Neural progenitor cell (in vitro differentiated cells): ENCODE measurements at regions not wholly inside any gene's neighbourhood (a gene's known extent, or its start where the extent isn't known, plus 50 kb on each side); places are given as distances from the start of the nearest gene placed in this dataset.

ENCODE experiments used
- DNase-seq: peaks from one replicate; pipeline ENCODE4 v3.0.0-alpha.2; 2016; ENCODE audit warnings: low spot score
- H2AFZ ChIP-seq: fragments of 200-600 bp; sonication (generic); replicated peaks from 2 replicates; pipeline ENCODE4 v1.6.1; 2016; ENCODE audit warnings: antibody characterized with exemption
- H3F3A ChIP-seq: fragments of 200-600 bp; sonication (generic); 2 replicates; pipeline ENCODE4 v1.6.1; 2016; ENCODE audit warnings: antibody characterized with exemption, low read depth
- H3K27ac ChIP-seq: fragments of 200-600 bp; sonication (generic); 2 replicates; pipeline ENCODE4 v1.5.1; 2016; ENCODE audit warnings: mild to moderate bottlenecking
- H3K27me3 ChIP-seq: fragments of 200-600 bp; sonication (generic); 2 replicates; pipeline ENCODE4 v1.6.1; 2016; ENCODE audit warnings: mild to moderate bottlenecking, moderate library complexity
- H3K36me3 ChIP-seq: fragments of 200-600 bp; sonication (generic); 2 replicates; pipeline ENCODE4 v1.5.1; 2016
- H3K4me1 ChIP-seq: fragments of 200-600 bp; sonication (generic); 2 replicates; pipeline ENCODE4 v1.6.1; 2016; ENCODE audit warnings: mixed run types
- H3K4me2 ChIP-seq: fragments of 200-600 bp; sonication (generic); 2 replicates; pipeline ENCODE4 v1.6.1; 2016
- H3K4me3 ChIP-seq: fragments of 200-600 bp; sonication (generic); 2 replicates; pipeline ENCODE4 v1.5.1; 2016
- H3K79me2 ChIP-seq: fragments of 200-600 bp; sonication (generic); 2 replicates; pipeline ENCODE4 v1.6.1; 2016; ENCODE audit warnings: low read depth
- H3K9ac ChIP-seq: fragments of 200-600 bp; sonication (generic); 2 replicates; pipeline ENCODE4 v1.6.1; 2016
- H3K9me3 ChIP-seq: fragments of 200-600 bp; sonication (generic); 2 replicates; pipeline ENCODE4 v1.5.1; 2016; ENCODE audit warnings: low read depth
- H4K20me1 ChIP-seq: fragments of 200-600 bp; sonication (generic); 2 replicates; pipeline ENCODE4 v1.6.1; 2016; ENCODE audit warnings: low read depth
- H3K27ac Mint-ChIP-seq: 3 replicates; pipeline ENCODE4 v1.8.0; 2021; ENCODE audit warnings: mixed read lengths
- H3K27me3 Mint-ChIP-seq: 2 replicates; pipeline ENCODE4 v1.8.0; 2022; ENCODE audit warnings: low read depth, mild to moderate bottlenecking, inconsistent platforms, moderate library complexity, mixed read lengths; ENCODE audit not compliant: insufficient read depth
- H3K36me3 Mint-ChIP-seq: 3 replicates; pipeline ENCODE4 v1.8.0; 2021; ENCODE audit warnings: mixed read lengths
- H3K4me1 Mint-ChIP-seq: 3 replicates; pipeline ENCODE4 v1.8.0; 2021; ENCODE audit warnings: mixed read lengths
- H3K4me3 Mint-ChIP-seq: 3 replicates; pipeline ENCODE4 v1.8.0; 2021; ENCODE audit warnings: mild to moderate bottlenecking, moderate library complexity, mixed read lengths
- H3K9me3 Mint-ChIP-seq: 3 replicates; pipeline ENCODE4 v1.8.0; 2020; ENCODE audit warnings: mixed read lengths
- EZH2 ChIP-seq: fragments of 200-600 bp; sonication (generic); IDR thresholded peaks from 2 replicates; pipeline ENCODE4 v1.6.1; 2017; ENCODE audit warnings: antibody characterized with exemption, mild to moderate bottlenecking, moderate library complexity
- EZH2phosphoT487 ChIP-seq: fragments of 200-600 bp; sonication (generic); IDR thresholded peaks from 2 replicates; pipeline ENCODE4 v1.6.1; 2017; ENCODE audit warnings: antibody characterized with exemption
- TF ChIP-seq, protein P1 (sequence below): fragments of 200-600 bp; sonication (generic); IDR thresholded peaks from 2 replicates; pipeline ENCODE4 v1.5.1; 2017; ENCODE audit warnings: antibody characterized with exemption, mild to moderate bottlenecking

DNA sequence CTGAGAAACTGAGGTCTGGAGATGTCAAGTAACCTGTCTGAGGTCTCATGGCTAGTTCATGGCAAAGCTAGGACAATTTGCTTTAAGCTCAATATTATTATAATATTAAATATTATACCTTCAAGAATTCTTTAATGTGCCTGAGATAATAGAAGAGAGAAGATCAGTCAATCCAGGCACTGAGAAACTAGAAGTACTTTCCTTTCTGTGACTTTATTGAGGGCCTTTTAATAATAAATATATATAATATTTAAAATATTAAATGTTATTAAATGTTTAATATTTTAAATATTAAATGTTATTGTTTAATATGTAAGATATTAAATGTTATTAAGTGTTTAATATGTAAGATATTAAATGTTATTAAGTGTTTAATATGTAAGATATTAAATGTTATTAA is 144.3 kb upstream of the DNAJC19 start:
- no peaks in the 10 kb centered on the region for H3K36me3 ChIP-seq
- H3K4me2 ChIP-seq, result no peak overlapping the region
- peaks cover 14% of the 10 kb centered on the region for H3K4me1 ChIP-seq
- TF ChIP-seq, protein P1, sequence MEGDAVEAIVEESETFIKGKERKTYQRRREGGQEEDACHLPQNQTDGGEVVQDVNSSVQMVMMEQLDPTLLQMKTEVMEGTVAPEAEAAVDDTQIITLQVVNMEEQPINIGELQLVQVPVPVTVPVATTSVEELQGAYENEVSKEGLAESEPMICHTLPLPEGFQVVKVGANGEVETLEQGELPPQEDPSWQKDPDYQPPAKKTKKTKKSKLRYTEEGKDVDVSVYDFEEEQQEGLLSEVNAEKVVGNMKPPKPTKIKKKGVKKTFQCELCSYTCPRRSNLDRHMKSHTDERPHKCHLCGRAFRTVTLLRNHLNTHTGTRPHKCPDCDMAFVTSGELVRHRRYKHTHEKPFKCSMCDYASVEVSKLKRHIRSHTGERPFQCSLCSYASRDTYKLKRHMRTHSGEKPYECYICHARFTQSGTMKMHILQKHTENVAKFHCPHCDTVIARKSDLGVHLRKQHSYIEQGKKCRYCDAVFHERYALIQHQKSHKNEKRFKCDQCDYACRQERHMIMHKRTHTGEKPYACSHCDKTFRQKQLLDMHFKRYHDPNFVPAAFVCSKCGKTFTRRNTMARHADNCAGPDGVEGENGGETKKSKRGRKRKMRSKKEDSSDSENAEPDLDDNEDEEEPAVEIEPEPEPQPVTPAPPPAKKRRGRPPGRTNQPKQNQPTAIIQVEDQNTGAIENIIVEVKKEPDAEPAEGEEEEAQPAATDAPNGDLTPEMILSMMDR, result no peak
- TF ChIP-seq EZH2, result no peak
- no peak overlapping the region for H3K9ac ChIP-seq
- no peak overlapping the region for H3K27ac ChIP-seq
- H3K4me3 Mint-ChIP-seq, result no peak overlapping the region
- no peaks in the 10 kb centered on the region for H3K27me3 ChIP-seq
- H4K20me1 ChIP-seq, result no peaks in the 10 kb centered on the region
- no peak overlapping the region for H2AFZ ChIP-seq
- no peak for DNase-seq
- H3K36me3 Mint-ChIP-seq, result peaks cover 8% of the 10 kb centered on the region
- no peak overlapping the region for H3K27ac Mint-ChIP-seq
- no peaks in the 10 kb centered on the region for H3F3A ChIP-seq
- peaks cover 20% of the 10 kb centered on the region for H3K9me3 Mint-ChIP-seq
- H3K9me3 ChIP-seq, result no peaks in the 10 kb centered on the region
- no peak overlapping the region for H3K4me3 ChIP-seq
- H3K79me2 ChIP-seq, result no peaks in the 10 kb centered on the region
- H3K27me3 Mint-ChIP-seq, result peaks cover 3% of the 10 kb centered on the region
- H3K4me1 Mint-ChIP-seq, result peaks cover 14% of the 10 kb centered on the region

DNA sequence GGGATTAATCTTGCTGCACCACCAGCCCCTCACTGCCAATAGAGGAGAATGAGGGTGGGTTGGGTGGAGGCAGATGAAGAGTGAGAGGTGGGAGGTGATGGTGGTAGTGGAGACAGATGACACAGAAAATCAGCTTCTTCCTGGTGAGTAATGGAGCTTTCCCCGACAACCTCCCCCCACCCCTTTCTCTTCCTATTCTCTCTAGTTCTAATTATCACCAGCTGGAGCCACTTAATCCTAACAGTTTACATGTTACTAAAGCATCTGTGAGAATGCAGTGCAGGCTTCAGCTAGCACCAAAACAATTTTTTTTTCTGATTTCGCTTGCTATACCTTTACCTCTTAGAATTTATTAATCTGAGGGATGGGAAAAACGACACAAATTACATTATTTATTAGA is 116.1 kb upstream of the DNAJC19 start:
- H3K27me3 Mint-ChIP-seq, result peaks cover 10% of the 10 kb centered on the region
- peak; percentile 54 for DNase-seq
- TF ChIP-seq EZH2 (no peak), EZH2phosphoT487 (no peak)
- TF ChIP-seq, protein P1, result no peak
- no peak overlapping the region for H3K27ac ChIP-seq
- no peaks in the 10 kb centered on the region for H3K36me3 ChIP-seq
- H3K4me3 ChIP-seq, result peak overlapping the region; percentile 1
- no peak overlapping the region for H3K9ac ChIP-seq
- no peak overlapping the region for H2AFZ ChIP-seq
- no peaks in the 10 kb centered on the region for H3K4me1 Mint-ChIP-seq
- peaks cover 2% of the 10 kb centered on the region for H3K36me3 Mint-ChIP-seq
- no peak overlapping the region for H3K4me3 Mint-ChIP-seq
- H3K79me2 ChIP-seq, result no peaks in the 10 kb centered on the region
- H3K9me3 Mint-ChIP-seq, result peaks cover 9% of the 10 kb centered on the region
- H3K4me1 ChIP-seq, result peaks cover 24% of the 10 kb centered on the region
- H4K20me1 ChIP-seq, result no peaks in the 10 kb centered on the region
- no peak overlapping the region for H3K27ac Mint-ChIP-seq
- H3K27me3 ChIP-seq, result no peaks in the 10 kb centered on the region
- peaks cover 11% of the 10 kb centered on the region for H3F3A ChIP-seq
- H3K4me2 ChIP-seq, result peak overlapping the region; percentile 55
- no peaks in the 10 kb centered on the region for H3K9me3 ChIP-seq

DNA sequence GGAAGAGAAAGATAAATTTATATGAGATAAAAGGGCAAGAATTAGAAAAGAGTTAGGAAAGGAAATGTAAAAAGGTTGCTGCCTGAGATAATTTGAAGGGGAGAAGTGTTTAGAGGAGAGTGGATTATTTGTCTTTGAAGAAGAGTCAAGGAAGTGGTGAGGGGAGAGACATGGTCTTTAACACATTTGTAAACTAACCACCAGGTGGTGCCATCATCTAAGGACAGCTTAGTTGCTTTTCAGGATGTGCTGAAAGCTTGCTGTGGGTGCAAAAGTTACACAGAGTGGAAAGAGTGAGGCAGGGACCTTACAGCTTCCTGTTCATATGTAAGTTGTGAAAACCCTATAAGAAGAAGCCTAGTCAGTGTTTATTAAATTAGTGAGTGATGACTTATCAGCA is 114.1 kb upstream of the DNAJC19 start:
- H3F3A ChIP-seq, result peaks cover 11% of the 10 kb centered on the region
- no peaks in the 10 kb centered on the region for H3K4me1 Mint-ChIP-seq
- peaks cover 24% of the 10 kb centered on the region for H3K4me1 ChIP-seq
- H3K4me2 ChIP-seq, result no peak overlapping the region
- no peak overlapping the region for H3K27ac Mint-ChIP-seq
- H2AFZ ChIP-seq, result no peak overlapping the region
- no peak overlapping the region for H3K4me3 ChIP-seq
- H3K27me3 ChIP-seq, result no peaks in the 10 kb centered on the region
- H3K36me3 Mint-ChIP-seq, result peaks cover 2% of the 10 kb centered on the region
- H4K20me1 ChIP-seq, result no peaks in the 10 kb centered on the region
- H3K79me2 ChIP-seq, result no peaks in the 10 kb centered on the region
- no peak overlapping the region for H3K27ac ChIP-seq
- H3K9me3 ChIP-seq, result no peaks in the 10 kb centered on the region
- DNase-seq, result peak; percentile 88
- H3K27me3 Mint-ChIP-seq, result peaks cover 10% of the 10 kb centered on the region
- H3K9me3 Mint-ChIP-seq, result peaks cover 7% of the 10 kb centered on the region
- H3K4me3 Mint-ChIP-seq, result no peak overlapping the region
- no peak overlapping the region for H3K9ac ChIP-seq
- no peaks in the 10 kb centered on the region for H3K36me3 ChIP-seq
- TF ChIP-seq EZH2 (no peak), EZH2phosphoT487 (no peak)
- TF ChIP-seq, protein P1, result peak; percentile 78

DNA sequence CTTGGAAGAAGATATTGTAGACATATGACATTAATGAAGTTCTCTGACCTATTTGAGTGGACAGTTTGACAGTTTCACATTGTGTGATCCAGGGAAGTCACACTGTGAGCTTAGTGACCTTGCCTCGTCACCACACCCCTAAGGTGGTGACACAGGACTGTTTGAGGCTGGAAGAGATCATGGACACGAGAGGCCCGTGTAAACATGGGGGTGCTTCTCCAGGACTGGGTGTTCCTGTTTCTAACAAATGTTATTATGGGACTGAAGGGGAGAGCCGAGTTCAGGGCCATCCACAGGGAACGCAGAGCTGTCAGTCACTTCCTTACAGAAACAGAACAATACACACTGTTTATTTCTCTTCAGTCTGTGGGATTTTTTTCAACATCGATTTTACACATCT is 96.5 kb upstream of the DNAJC19 start:
- DNase-seq, result no peak
- H3K36me3 ChIP-seq, result no peaks in the 10 kb centered on the region
- no peak overlapping the region for H3K9ac ChIP-seq
- Mint-ChIP-seq H3K36me3 (peaks cover 4% of the 10 kb centered on the region), H3K27me3 (no peaks in the 10 kb centered on the region), H3K4me3 (no peak overlapping the region), H3K27ac (no peak overlapping the region), H3K9me3 (peaks cover 4% of the 10 kb centered on the region), H3K4me1 (peaks cover 9% of the 10 kb centered on the region)
- no peaks in the 10 kb centered on the region for H3F3A ChIP-seq
- H3K27ac ChIP-seq, result no peak overlapping the region
- H3K4me3 ChIP-seq, result no peak overlapping the region
- peaks cover 2% of the 10 kb centered on the region for H3K4me1 ChIP-seq
- H4K20me1 ChIP-seq, result no peaks in the 10 kb centered on the region
- peak overlapping the region; percentile 36 for H2AFZ ChIP-seq
- no peak for TF ChIP-seq EZH2
- TF ChIP-seq, protein P1, result no peak
- TF ChIP-seq EZH2phosphoT487, result no peak
- no peaks in the 10 kb centered on the region for H3K27me3 ChIP-seq
- no peaks in the 10 kb centered on the region for H3K9me3 ChIP-seq
- H3K79me2 ChIP-seq, result no peaks in the 10 kb centered on the region
- H3K4me2 ChIP-seq, result no peak overlapping the region
